Stimulated activated naive CD4-positive, alpha-beta T cell (primary cell): ENCODE measurements at regions not wholly inside any gene's neighbourhood (a gene's known extent, or its start where the extent isn't known, plus 50 kb on each side); places are given as distances from the start of the nearest gene placed in this dataset.

Experiments used
- DNase-seq, 6 experiments: peaks; one replicate each; lab custom pipeline; 2025; lab: John Stamatoyannopoulos, UW

DNA sequence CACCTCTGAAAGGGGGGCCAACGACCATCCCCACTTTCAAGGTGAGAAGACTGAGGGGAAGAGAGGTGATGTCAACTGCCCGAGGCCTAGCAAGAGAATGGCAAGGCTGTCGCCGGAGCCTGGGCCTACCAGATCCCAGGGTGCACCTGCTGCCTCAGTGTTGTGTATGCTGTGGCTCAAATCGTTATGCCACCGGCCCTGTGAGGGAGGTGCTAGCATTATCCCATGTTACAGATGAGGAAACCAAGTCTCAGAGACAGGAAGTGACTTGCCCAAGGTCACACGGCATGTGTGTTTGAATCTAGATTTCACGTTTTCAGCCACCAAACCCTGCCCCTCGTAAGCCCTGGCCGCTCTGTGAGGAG, 152.5 kb downstream of the CEBPB start:
- DNase-seq: no peak

- no peak for DNase-seq
Observed at GRCh38 chr20:50343490-50344179, 153.0 kb downstream of the CEBPB start.

- DNase-seq: no peak
Observed at GRCh38 chr20:50344232-50345071, 153.8 kb downstream of the CEBPB start.

DNA sequence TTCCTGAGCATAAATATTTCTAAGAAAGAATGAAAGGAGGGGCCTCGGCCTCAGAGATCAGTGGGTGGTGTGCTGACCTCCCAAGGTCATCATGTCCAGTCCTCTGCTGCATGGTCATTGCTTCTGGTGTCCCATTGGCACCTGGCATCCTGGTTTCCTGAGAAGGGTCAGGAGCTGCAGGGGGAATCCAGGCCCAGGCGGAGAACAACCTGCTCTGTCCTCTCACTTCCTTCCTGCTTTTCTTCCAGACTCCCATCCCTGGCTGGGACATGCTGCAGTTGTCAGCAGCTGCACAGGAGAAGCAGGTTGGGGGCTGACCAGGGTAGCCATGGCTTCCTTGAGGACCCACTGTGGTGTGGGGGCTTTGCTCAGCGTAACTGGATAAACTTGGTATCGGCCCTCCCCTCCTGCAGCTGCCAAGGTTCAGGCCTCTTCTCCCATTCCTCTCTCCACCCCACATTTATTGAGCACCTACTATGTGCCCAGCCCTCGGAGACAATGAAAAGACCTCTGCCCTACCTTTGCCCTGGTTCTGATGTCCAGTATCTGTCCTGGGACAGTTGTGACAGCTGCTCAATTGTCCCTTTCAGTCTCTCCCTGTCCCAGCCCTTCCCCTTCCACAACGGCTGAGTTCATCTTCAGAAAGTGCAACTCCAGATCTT, 155.2 kb downstream of the CEBPB start:
- no peak for DNase-seq

DNA sequence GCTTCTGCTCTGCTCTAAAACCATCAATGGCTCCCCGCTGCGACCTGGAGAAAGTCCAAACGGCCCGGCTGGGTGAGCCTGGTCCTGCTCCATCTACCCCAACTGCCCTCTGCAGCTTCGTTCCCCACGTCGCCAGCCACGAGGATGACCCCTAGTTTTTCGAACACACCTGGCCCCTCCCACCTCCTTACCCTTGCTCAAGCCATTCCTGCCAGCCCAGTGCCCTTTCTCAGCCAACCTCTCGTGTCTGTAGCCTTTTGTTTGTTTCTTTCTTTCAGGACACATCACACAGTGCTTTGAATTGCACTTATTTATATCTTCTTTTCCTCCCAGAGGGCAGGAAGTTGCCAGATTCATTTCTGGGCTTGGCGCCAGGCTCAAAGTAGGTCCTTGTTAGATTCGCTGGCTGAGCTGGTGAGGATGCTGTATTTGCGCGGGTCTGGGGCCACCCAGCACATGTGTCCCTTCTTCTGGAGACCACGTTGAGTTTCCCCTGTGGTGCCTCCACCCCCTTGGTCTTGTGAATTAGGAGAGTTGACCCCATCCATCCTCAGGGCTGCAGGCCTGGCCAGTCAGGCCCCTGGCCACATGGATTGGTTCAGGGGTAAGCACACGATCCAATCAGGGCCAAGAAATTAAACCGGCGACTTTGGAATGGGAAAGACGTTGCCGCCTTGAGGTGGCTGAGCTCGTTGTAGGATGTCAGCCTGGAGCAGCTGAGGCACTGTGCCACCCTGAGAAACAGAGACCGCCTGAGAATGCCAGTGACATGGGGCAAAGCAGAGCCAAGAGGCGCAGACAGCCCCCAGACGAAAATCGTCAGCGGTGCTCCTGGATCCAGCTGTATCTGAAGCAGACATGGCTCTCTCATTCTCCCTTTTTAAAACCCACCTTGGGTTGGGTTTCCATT, 156.0 kb downstream of the CEBPB start:
- peak in 2 of 6 experiments; percentile 10 to 20 for DNase-seq

DNA sequence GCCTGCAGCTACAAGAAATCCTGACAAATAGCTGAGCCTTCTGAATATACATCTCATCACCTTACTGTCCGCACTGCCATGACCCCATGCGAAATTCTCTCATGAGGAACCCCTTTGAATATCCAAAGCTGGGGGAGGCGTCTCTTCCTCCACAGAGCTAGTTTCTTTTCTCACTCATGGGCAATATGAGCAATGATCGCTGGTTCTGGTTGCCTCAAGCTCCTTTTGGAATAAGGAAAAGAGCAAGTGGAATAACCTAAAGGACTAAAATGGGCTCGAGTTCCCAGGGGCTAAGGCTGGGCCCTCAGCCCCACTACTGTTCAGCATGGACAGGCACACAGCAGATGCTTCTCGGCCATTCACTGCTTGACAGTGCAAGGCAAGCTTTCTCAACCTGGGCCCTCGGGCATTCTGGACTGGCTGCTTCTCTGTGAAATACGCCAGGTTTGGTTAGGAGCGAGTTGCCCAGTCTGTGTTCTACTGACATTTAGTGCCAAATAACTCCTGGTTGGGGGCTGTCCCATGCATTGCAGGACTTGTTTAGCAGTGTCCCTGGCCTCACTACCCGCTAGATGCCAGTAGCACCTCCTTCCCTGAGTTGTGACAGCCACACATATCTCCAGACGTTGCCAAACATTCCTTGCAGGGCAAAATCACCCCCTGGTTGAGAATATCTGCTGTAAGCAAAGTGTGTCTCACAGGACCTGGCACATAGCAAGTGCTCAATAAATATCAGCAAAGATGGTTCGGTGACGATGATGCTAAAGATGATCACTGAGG, 156.8 kb downstream of the CEBPB start:
- DNase-seq: no peak

- DNase-seq: no peak
Observed at GRCh38 chr20:50348096-50348495, 157.5 kb downstream of the CEBPB start.

DNA sequence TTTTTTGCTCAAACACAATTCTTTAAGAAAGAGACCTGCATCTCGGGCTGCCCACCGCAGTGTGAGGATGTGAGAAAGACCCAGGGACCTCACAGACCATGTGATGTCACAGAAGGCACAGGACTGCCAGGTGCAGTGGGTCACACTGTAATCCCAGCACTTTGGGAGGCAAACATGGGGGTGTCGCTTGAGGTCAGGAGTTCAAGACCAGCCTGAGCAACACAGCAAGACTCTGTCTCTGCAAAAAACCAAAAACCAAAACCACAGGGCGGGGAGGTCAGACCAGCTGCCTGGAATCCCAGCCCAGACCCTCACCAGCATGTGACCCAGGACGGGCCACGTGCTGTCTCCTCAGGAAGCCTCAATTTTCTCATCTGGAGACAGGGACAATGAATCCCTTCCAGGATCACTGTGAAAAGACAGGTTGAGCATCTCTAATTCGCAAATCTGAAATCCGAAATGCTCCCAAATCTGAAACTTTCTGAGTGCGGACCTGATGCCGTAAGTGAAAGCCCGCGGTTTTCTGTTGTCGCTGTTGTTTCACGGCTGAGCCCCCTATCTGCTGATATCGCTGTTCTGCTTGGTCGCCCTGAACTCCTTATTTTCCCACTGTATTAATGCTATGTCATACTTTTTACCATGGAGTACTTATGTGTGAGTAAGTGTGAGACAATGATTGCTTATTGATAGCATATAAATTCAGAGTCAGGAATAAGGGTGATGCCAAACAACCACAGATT, 159.5 kb upstream of the PTPN1 start:
- no peak for DNase-seq

GRCh38 chr20:50351541-50351940, 158.6 kb upstream of the PTPN1 start:
- no peak for DNase-seq

GRCh38 chr20:50353289-50353961, 156.8 kb upstream of the PTPN1 start:
- DNase-seq: peak in 1 of 6 experiments; percentile 2

- DNase-seq: no peak
Observed at GRCh38 chr20:50354721-50355589, 155.2 kb upstream of the PTPN1 start.

GRCh38 chr20:50355590-50356524, 154.3 kb upstream of the PTPN1 start:
- no peak for DNase-seq

GRCh38 chr20:50356525-50356885, 153.7 kb upstream of the PTPN1 start:
- no peak for DNase-seq

DNA sequence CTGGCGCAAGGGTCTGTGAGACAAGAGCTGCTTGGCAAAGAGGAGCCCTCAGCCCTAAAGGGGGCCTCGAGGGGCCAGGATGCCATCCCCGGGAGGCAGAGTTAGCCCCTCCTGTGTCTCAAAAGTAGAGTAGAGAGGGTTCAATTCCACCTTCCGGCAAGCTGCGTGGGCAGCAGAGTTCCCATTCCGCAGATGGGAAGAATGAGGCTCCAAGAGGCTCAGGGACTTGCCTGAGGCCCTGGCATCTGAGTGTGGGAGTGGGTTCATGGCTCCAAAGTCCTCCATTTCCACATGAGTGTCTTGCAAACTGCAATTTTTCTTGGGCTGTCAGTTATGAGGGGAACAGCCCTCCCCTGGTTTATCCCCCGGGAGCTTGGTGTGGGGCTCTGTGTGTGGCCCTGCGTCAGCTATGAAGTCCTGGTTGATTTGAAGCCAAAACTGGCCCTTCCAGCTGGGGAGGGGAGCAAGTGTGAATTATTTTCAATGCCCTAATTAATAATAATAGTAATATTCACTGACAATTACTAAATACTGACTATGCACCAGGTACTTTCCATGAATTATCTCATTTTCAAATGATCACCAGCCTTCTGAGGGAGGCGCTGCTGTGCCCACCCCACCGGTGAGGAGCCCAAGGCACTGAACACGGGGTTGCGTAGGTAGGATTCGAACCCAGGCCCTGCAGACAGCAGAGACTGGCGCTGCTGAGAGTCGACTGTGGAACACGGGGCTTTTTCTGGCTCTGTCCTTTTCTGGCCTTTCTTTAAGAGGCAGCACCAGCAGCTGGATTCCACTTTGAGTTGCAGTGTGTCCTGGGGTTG, 153.0 kb upstream of the PTPN1 start:
- DNase-seq: no peak

DNA sequence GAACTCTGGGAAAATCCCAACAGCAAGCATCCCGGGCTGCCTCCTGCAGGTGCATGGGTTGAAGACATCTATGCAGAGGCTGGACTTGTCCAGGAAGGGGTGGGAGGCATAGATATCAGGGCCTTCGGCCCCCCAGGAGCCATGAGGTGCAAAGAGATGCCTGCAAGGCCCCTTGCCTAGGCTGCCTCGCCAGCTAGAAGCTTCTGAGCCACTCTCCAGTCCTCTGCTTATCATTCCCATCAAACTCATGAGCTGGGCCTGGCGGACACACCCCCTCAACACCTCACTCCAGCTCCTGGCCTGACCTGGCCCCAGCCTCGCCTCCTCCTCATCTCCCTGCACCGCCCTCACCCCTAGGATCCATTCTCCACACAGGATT, 152.4 kb upstream of the PTPN1 start:
- DNase-seq: no peak

- no peak for DNase-seq
Observed at GRCh38 chr20:50358166-50358565, 152.0 kb upstream of the PTPN1 start.

GRCh38 chr20:50358971-50359370, 151.2 kb upstream of the PTPN1 start:
- no peak for DNase-seq
